ENCODE measurements at regions not wholly inside any gene's neighbourhood (a gene's known extent, or its start where the extent isn't known, plus 50 kb on each side); places are given as distances from the start of the nearest gene placed in this dataset.

GRCh38 chr5:128895122-128895521, 70.2 kb upstream of the SLC27A6 start:
- no peak for TF ChIP-seq POLR2A (IDR thresholded peaks at IDR 0.05)
- no peak for TF ChIP-seq CTCF (IDR thresholded peaks at IDR 0.05)

Data from heart left ventricle (tissue), 13 donors.